ACHN (cell line): ENCODE measurements at regions not wholly inside any gene's neighbourhood (a gene's known extent, or its start where the extent isn't known, plus 50 kb on each side); places are given as distances from the start of the nearest gene placed in this dataset.

Source experiments
- DNase-seq: peaks from one replicate; pipeline ENCODE4 v3.0.0-alpha.2; 2015
- in situ Hi-C: cut with HindIII; loops from 2 replicates; pipeline ENCODE4 v1.10.0; 2017; ENCODE audit warnings: low sequenced_read_pairs, low pct_ligation_motif_present, low pct_unique_long_range_greater_than_20kb

- no peak for DNase-seq
- in situ Hi-C loops, result no loop called here
These were observed 129.0 kb upstream of the CARD18 start for GRCh38 chr11:105268404-105269062.

DNA sequence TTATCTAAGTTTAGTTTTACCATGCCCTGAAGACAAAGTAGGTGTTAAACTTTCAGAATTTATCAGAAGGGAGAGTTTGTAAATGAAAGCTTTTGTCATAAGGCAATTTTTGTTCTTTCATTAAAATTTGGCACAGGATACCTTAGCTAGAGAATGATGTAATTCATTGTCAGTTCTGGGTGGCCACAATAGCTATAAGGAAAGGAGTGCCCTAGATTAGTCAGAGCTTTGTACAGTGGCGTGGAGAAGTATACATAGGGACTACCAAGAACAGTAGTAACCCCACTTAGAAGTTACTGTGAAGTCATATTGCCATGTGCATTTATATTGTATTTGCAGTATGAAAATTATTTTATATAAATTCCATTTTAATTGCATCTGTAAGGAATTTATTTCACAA lies 126.3 kb upstream of the CARD18 start:
- no peak for DNase-seq
- in situ Hi-C loops, result no loop called here

- in situ Hi-C loops, result no loop called here
- DNase-seq, result no peak
These were observed 121.4 kb upstream of the CARD18 start for GRCh38 chr11:105260976-105261375.

DNA sequence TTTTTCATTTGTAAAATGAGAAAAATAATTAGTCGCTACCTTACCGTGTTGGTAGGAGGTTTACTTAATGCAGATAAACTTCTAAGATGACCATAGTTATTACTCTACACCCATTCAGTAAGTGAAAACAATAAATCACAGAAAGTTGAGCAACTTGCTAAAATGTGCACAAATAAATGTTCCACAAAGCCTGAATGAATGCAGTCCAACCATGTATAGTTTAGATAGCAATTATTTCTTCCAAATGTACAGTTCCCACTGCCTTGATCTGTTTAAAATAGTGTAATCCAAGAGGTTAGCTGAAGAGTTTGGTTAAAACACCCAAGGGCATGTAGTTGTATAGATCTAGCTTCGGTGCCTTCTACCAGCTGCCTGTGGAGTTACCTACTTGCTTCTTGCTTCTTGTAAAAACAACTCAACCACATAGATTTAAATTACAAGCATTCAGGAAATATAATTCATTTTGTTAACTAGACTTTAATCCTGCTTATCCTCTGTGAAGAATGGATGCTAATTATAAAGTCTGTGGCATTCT lies 106.3 kb upstream of the CARD18 start:
- no peak for DNase-seq
- in situ Hi-C loops, result no loop called here

- in situ Hi-C loops, result no loop called here
- DNase-seq, result peak; percentile 88
These were observed 104.7 kb upstream of the CARD18 start for GRCh38 chr11:105244160-105244825.

DNA sequence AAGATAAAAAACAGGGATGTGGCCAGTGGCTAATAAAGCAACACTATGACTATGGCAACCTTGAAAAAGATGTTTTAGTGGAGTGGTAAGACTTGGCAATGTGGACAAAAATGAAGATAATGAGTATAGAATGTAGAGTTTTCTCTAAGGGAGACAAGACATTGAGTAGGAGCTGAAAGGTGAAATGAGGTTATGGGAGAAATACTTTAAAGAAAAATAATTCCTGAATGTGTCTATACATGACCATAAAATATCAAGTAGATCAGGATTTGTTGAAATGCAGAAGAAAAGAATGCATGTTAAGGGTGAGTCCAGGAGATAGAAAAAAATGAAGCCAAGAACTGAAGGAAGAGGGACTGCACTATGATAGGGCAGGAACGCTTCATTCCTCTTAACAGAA lies 101.6 kb upstream of the CARD18 start:
- no peak for DNase-seq
- in situ Hi-C loops, result no loop called here

DNA sequence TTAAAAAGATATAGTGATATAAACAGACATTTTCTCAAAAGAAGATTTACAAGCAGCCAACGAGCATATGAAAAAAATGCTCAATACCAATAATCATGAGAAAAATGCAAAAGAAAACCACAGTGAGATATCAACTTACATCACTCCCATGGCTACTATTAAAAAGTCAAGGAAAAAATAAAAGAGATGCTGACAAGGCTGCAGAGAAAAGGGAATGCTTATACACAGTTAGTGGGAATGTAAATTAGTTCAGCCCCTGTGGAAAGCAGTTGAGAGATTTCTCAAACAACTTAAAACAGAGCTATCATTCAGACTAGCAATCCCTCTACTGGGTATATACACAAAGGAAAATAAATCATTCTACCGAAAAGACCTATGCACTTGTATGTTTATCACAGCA lies 97.1 kb upstream of the CARD18 start:
- in situ Hi-C loops, result no loop called here
- DNase-seq, result no peak

DNA sequence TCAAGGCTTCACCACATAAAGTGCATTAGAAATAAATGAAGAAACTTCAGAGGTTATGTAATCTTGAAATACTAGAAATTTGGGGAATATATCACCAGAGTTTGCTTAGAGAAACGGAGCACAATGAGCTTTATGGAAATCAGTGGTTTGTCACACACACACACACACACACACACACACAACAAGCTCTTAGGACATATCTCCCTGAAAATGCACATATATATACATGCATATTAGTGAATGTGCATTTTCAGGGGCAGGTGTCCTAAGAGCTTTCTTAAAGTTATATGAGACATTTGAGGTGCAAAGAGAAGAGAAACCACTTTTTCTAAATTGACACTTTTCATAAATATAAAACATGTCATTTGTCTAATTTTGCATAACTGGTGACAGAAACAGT lies 93.7 kb upstream of the CARD18 start:
- DNase-seq, result no peak
- in situ Hi-C loops, result no loop called here

GRCh38 chr11:105232021-105232420 lies 92.5 kb upstream of the CARD18 start:
- DNase-seq, result no peak
- in situ Hi-C loops, result no loop called here

DNA sequence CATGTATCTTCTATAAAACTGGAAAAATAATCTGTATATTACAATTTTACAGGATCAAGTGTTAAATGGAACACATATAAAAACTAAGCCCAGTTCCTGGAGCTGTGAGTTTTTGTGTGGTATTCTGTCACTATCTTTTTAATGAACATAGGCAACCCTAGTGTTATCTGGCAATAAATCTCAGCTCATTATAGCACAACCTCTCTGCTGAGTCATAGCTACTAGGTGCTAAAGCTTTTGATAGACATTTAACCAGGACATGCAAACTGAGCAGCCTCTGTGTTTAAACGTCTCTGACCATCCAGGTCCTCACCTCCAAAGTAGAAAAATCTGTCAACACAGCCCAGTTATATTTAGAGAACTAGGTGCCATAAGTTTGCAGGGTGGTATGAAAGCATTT lies 91.0 kb upstream of the CARD18 start:
- no peak for DNase-seq
- in situ Hi-C loops, result no loop called here

GRCh38 chr11:105229761-105230160 lies 90.2 kb upstream of the CARD18 start:
- in situ Hi-C loops, result no loop called here
- DNase-seq, result no peak

GRCh38 chr11:105229257-105229656 lies 89.7 kb upstream of the CARD18 start:
- no peak for DNase-seq
- in situ Hi-C loops, result no loop called here

GRCh38 chr11:105227363-105227762 lies 87.8 kb upstream of the CARD18 start:
- DNase-seq, result no peak
- in situ Hi-C loops, result no loop called here

DNA sequence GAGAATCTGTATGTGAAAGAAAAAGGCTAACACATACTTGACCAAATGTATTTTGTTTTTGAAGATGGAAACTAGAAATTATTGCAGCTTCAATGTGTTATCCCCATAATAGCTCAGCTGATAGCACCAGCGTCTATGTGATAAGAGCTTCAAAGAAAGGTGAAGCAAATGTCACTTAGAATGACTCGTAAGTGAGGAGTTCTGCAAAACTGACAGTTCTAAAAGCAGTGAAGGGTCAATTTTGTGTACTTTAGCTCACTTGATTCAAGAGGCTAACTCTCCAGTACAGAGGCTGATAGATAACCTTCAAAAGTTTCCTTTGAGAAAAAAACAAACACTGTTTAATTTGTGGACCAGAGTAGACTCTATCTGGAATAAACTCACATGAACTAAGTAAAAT lies 87.2 kb upstream of the CARD18 start:
- DNase-seq, result no peak
- in situ Hi-C loops, result no loop called here

GRCh38 chr11:105226091-105226490 lies 86.5 kb upstream of the CARD18 start:
- no peak for DNase-seq
- in situ Hi-C loops, result no loop called here

DNA sequence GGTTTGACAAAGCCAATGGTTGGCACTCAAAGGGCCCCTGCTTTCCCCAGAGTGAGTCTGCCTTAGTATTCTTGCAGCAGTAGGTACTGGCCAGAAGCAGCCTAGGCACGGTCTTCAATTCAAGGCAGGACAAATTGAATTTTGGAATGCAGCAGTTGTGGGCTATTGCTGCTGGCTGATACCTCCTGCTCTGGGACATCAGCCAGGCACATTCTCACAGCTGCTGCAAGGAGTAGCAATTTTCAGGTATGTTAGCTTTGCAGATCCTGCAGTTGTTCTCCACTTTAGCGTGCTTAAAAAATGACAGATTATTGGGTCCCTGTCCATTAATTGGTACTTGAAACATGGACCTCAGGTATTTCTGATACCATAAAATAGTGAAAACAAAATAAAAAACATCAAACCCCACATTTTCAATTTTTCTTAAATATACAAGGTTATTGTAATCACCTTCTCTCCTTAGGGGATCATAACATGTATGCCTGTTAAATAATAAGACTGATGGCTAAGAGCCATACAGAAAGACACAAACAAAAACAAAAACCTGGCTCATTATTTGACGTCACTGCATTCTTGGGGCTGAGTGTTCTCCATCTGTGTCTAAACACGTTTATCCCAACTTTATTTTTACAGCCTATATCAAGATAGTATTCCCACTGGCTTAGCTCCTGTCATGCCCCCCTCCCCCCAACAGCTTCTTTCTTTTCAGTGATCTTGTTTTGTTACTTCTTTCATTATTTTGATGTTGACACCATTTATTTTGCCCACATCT lies 85.1 kb upstream of the CARD18 start:
- in situ Hi-C loops, result no loop called here
- DNase-seq, result no peak

- DNase-seq, result no peak
- in situ Hi-C loops, result no loop called here
These were observed 80.6 kb upstream of the CARD18 start for GRCh38 chr11:105220121-105220520.

GRCh38 chr11:105219670-105220069 lies 80.1 kb upstream of the CARD18 start:
- no peak for DNase-seq
- in situ Hi-C loops, result no loop called here

DNA sequence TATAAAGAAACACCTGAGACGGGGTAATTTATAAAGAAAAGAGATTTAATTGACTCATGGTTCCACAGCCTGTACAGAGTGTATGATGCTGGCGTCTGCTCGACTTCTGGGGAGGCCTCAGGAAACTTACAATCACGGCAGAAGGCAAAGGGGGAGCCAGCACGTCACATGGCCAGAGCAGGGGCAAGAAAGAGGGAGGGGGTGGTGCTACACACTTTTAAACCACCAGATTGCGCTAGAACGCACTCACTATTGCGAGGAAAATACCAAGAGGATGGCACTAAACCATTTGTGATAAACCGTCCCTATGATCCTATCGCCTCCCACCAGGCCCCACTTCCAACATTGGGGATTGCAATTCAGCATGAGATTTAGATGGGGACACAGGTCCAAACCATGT lies 79.7 kb upstream of the CARD18 start:
- peak; percentile 1 for DNase-seq
- in situ Hi-C loops, result no loop called here

- no peak for DNase-seq
- in situ Hi-C loops, result no loop called here
These were observed 76.0 kb upstream of the CARD18 start for GRCh38 chr11:105215528-105215927.
